GM12874 (cell line): ENCODE measurements at regions not wholly inside any gene's neighbourhood (a gene's known extent, or its start where the extent isn't known, plus 50 kb on each side); places are given as distances from the start of the nearest gene placed in this dataset.

ENCODE experiments used
- CTCF ChIP-seq: IDR thresholded peaks from 2 replicates; pipeline ENCODE4 v1.5.1; 2011; ENCODE audit warnings: low read depth, mild to moderate bottlenecking, control low read depth, low read length, moderate library complexity; ENCODE audit not compliant: insufficient read depth

GRCh38 chr14:80059041-80059440, 152.3 kb downstream of the DIO2 start:
- no peak for TF ChIP-seq CTCF

- no peak for TF ChIP-seq CTCF
Observed at GRCh38 chr14:80056497-80056801, 154.9 kb downstream of the DIO2 start.

- peak; percentile 36; the same call in 1 of the 2 replicates for TF ChIP-seq CTCF
Observed at GRCh38 chr14:80055667-80056496, 155.4 kb downstream of the DIO2 start.

- TF ChIP-seq CTCF, result no peak
Observed at GRCh38 chr14:80055226-80055625, 156.1 kb downstream of the DIO2 start.

GRCh38 chr14:80054020-80054419, 157.3 kb downstream of the DIO2 start:
- TF ChIP-seq CTCF, result no peak

GRCh38 chr14:80049055-80049454, 162.2 kb downstream of the DIO2 start:
- TF ChIP-seq CTCF, result no peak

GRCh38 chr14:80047761-80048160, 163.5 kb downstream of the DIO2 start:
- TF ChIP-seq CTCF, result no peak
